Gastrocnemius medialis (tissue), 4 donors: ENCODE measurements at regions not wholly inside any gene's neighbourhood (a gene's known extent, or its start where the extent isn't known, plus 50 kb on each side); places are given as distances from the start of the nearest gene placed in this dataset.

Experiments
- ATAC-seq, 2 donors: fragments of 150-250 bp; one replicate each; pipeline ENCODE4 v1.9.1; 2016
- DNase-seq, 2 donors: peaks; one replicate each; pipeline ENCODE4 v3.0.0-alpha.2; 2019
- H3K27ac ChIP-seq, 4 donors: fragments of 200-600 bp; sonication (generic); 1 replicate in 1 of 4; 2 replicates in 3 of 4; pipeline ENCODE4 v1.5.1; 2016 to 2018; ENCODE audit warnings: mild to moderate bottlenecking in 2 of 4, moderate library complexity in 1 of 4
- H3K27me3 ChIP-seq, 3 donors: fragments of 200-600 bp; sonication (generic) in 2 of 3; 1 replicate in 1 of 3; 2 replicates in 2 of 3; pipeline versions ENCODE4 v1.5.1 to v1.6.0; 2016 to 2019; ENCODE audit warnings: mild to moderate bottlenecking in 1 of 3, moderate library complexity in 1 of 3
- H3K36me3 ChIP-seq, 2 donors: fragments of 200-600 bp; sonication (generic) in 1 of 2; one replicate each; pipeline ENCODE4 v1.5.1; 2017 to 2018
- H3K4me1 ChIP-seq, 2 donors: fragments of 200-600 bp; sonication (generic) in 1 of 2; one replicate each; pipeline ENCODE4 v1.5.1; 2016 to 2017; ENCODE audit warnings: mild to moderate bottlenecking in 2 of 2
- H3K4me3 ChIP-seq, 4 donors: fragments of 200-600 bp; sonication (generic) in 3 of 4; 1 replicate in 1 of 4; 2 replicates in 3 of 4; pipeline ENCODE4 v1.5.1; 2016 to 2019; ENCODE audit warnings: mild to moderate bottlenecking in 2 of 4
- H3K9me3 ChIP-seq, 3 donors: fragments of 200-600 bp; sonication (generic) in 2 of 3; 1 replicate in 1 of 3; 2 replicates in 2 of 3; pipeline ENCODE4 v1.5.1; 2016 to 2019
- POLR2A ChIP-seq, 2 donors: fragments of 450-650 bp; IDR thresholded peaks; one replicate each; pipeline ENCODE4 v1.6.1; 2017; ENCODE audit warnings: antibody characterized with exemption in 2 of 2, mild to moderate bottlenecking in 2 of 2, moderate library complexity in 2 of 2
- in situ Hi-C, 4 donors: fragments of 200-750 bp; cut with MboI; loops; one replicate each; pipeline versions ENCODE4 v1.15.0 to v1.8.0; 2017; ENCODE audit warnings: low sequenced_read_pairs in 4 of 4
- intact Hi-C: fragments of 100-400 bp; cut with DNase I; formaldehyde crosslinking; loops from one replicate; pipeline ENCODE4 v1.15.1; 2023; ENCODE audit warnings: low total_unique reads
- TF ChIP-seq, protein P1 (sequence below), 5 experiments: fragments of 450-650 bp in 3 of 5; fragments of 200-600 bp in 2 of 5; sonication (generic) in 2 of 5; IDR thresholded peaks in 4 of 5; conservative IDR thresholded peaks in 1 of 5; 1 replicate in 4 of 5; 2 replicates in 1 of 5; pipeline ENCODE4 v1.5.1; 2016 to 2019; ENCODE audit warnings: antibody characterized with exemption in 5 of 5, mild to moderate bottlenecking in 3 of 5, moderate library complexity in 3 of 5

GRCh38 chr6:6869094-6869493, 238.7 kb upstream of the RREB1 start:
- Histone ChIP-seq H3K27ac (no peak overlapping the region), H3K4me3 (no peak overlapping the region), H3K4me1 (no peaks in the 10 kb centered on the region), H3K27me3 (no peaks in the 10 kb centered on the region), H3K36me3 (no peaks in the 10 kb centered on the region), H3K9me3 (no peaks in the 10 kb centered on the region)
- DNase-seq: no peak
- ATAC-seq: no peak
- in situ Hi-C loops (no loop called here), intact Hi-C loops (no loop called here)
- TF ChIP-seq, protein P1, sequence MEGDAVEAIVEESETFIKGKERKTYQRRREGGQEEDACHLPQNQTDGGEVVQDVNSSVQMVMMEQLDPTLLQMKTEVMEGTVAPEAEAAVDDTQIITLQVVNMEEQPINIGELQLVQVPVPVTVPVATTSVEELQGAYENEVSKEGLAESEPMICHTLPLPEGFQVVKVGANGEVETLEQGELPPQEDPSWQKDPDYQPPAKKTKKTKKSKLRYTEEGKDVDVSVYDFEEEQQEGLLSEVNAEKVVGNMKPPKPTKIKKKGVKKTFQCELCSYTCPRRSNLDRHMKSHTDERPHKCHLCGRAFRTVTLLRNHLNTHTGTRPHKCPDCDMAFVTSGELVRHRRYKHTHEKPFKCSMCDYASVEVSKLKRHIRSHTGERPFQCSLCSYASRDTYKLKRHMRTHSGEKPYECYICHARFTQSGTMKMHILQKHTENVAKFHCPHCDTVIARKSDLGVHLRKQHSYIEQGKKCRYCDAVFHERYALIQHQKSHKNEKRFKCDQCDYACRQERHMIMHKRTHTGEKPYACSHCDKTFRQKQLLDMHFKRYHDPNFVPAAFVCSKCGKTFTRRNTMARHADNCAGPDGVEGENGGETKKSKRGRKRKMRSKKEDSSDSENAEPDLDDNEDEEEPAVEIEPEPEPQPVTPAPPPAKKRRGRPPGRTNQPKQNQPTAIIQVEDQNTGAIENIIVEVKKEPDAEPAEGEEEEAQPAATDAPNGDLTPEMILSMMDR (IDR thresholded peaks at IDR 0.05 in 4 of 5, conservative IDR thresholded peaks at IDR 0.05 in 1 of 5): no peak
- no peak for TF ChIP-seq POLR2A (IDR thresholded peaks at IDR 0.05)

GRCh38 chr6:6870921-6871320, 236.8 kb upstream of the RREB1 start:
- no peak for DNase-seq
- ATAC-seq: no peak
- no peak for TF ChIP-seq POLR2A (IDR thresholded peaks at IDR 0.05)
- TF ChIP-seq, protein P1 (IDR thresholded peaks at IDR 0.05 in 4 of 5, conservative IDR thresholded peaks at IDR 0.05 in 1 of 5): no peak

GRCh38 chr6:6872459-6873344, 235.1 kb upstream of the RREB1 start:
- no peak for TF ChIP-seq POLR2A (IDR thresholded peaks at IDR 0.05)
- TF ChIP-seq, protein P1 (IDR thresholded peaks at IDR 0.05 in 4 of 5, conservative IDR thresholded peaks at IDR 0.05 in 1 of 5): no peak
- no peaks in the 10 kb centered on the region for H3K36me3 ChIP-seq
- H3K27me3 ChIP-seq: no peaks in the 10 kb centered on the region
- DNase-seq (no peak), ATAC-seq (no peak)
- H3K4me1 ChIP-seq: peaks cover 0 to 2% of the 10 kb centered on the region in 2 donors
- intact Hi-C loops: no loop called here
- in situ Hi-C loops: no loop called here
- no peak overlapping the region for H3K27ac ChIP-seq
- H3K4me3 ChIP-seq: no peak overlapping the region
- H3K9me3 ChIP-seq: no peaks in the 10 kb centered on the region

More at GRCh38 chr6:6870921-6871320, 236.8 kb upstream of the RREB1 start:
- H3K36me3 ChIP-seq: no peaks in the 10 kb centered on the region
- H3K27ac ChIP-seq: no peak overlapping the region
- in situ Hi-C loops: no loop called here
- intact Hi-C loops: no loop called here
- H3K4me1 ChIP-seq: peaks cover 0 to 2% of the 10 kb centered on the region in 2 donors
- H3K9me3 ChIP-seq: no peaks in the 10 kb centered on the region
- H3K27me3 ChIP-seq: no peaks in the 10 kb centered on the region
- no peak overlapping the region for H3K4me3 ChIP-seq

GRCh38 chr6:6873778-6874177, 234.0 kb upstream of the RREB1 start:
- in situ Hi-C loops (no loop called here), intact Hi-C loops (no loop called here)
- no peaks in the 10 kb centered on the region for H3K9me3 ChIP-seq
- no peak for TF ChIP-seq POLR2A (IDR thresholded peaks at IDR 0.05)
- TF ChIP-seq, protein P1 (IDR thresholded peaks at IDR 0.05 in 4 of 5, conservative IDR thresholded peaks at IDR 0.05 in 1 of 5): no peak
- H3K36me3 ChIP-seq: no peaks in the 10 kb centered on the region
- H3K27me3 ChIP-seq: no peaks in the 10 kb centered on the region
- ATAC-seq (no peak), DNase-seq (no peak)
- no peak overlapping the region for H3K4me3 ChIP-seq
- peaks cover 0 to 2% of the 10 kb centered on the region in 2 donors for H3K4me1 ChIP-seq
- no peak overlapping the region for H3K27ac ChIP-seq
